HUES64 (cell line): ENCODE measurements at regions not wholly inside any gene's neighbourhood (a gene's known extent, or its start where the extent isn't known, plus 50 kb on each side); places are given as distances from the start of the nearest gene placed in this dataset.

Source experiments
- H3K27ac ChIP-seq: 2 replicates; pipeline ENCODE4 v1.7.0; 2013; ENCODE audit warnings: low read depth, low read length, inconsistent platforms
- H3K27me3 ChIP-seq: 2 replicates; pipeline ENCODE4 v1.6.1; 2013; ENCODE audit warnings: mild to moderate bottlenecking, low read length; ENCODE audit not compliant: insufficient read depth
- H3K36me3 ChIP-seq: 2 replicates; pipeline ENCODE4 v1.6.1; 2013; ENCODE audit warnings: mild to moderate bottlenecking, low read length; ENCODE audit not compliant: insufficient read depth
- H3K4me1 ChIP-seq: 2 replicates; pipeline ENCODE4 v1.6.1; 2013; ENCODE audit warnings: mild to moderate bottlenecking, low read length, moderate library complexity; ENCODE audit not compliant: insufficient read depth
- H3K4me3 ChIP-seq: 2 replicates; pipeline ENCODE4 v1.5.1; 2013; ENCODE audit warnings: mild to moderate bottlenecking, low read length, moderate library complexity
- H3K9ac ChIP-seq: 2 replicates; pipeline ENCODE4 v1.6.1; 2013; ENCODE audit warnings: mild to moderate bottlenecking, low read depth, low read length
- H3K9me3 ChIP-seq: 2 replicates; pipeline ENCODE4 v1.6.1; 2013; ENCODE audit warnings: low read depth, low read length; ENCODE audit not compliant: insufficient read depth
- WGBS: fragments of 150-250, 120-280 bp; methylation state at CpG from one replicate; pipeline ENCODE4 v1.1.7; 2013; ENCODE audit warnings: missing lambda C conversion rate; 5-methylcytosine and 5-hydroxymethylcytosine counted together

- 91% methylated on average over 5 of the region's 5 CpGs for WGBS
- no peak overlapping the region for H3K4me3 ChIP-seq
- H3K27ac ChIP-seq = no peak overlapping the region
- no peaks in the 10 kb centered on the region for H3K27me3 ChIP-seq
- H3K9me3 ChIP-seq = no peaks in the 10 kb centered on the region
- H3K4me1 ChIP-seq = peaks cover 24% of the 10 kb centered on the region
- H3K9ac ChIP-seq = no peak overlapping the region
- H3K36me3 ChIP-seq = no peaks in the 10 kb centered on the region
Observed at GRCh38 chr5:138647261-138647788, 72.1 kb upstream of the HSPA9 start.

GRCh38 chr5:138646671-138647070, 71.5 kb upstream of the HSPA9 start:
- H3K9ac ChIP-seq = no peak overlapping the region
- WGBS = 87% methylated on average over 11 of the region's 11 CpGs
- no peak overlapping the region for H3K27ac ChIP-seq
- peaks cover 25% of the 10 kb centered on the region for H3K4me1 ChIP-seq
- H3K27me3 ChIP-seq = no peaks in the 10 kb centered on the region
- no peaks in the 10 kb centered on the region for H3K9me3 ChIP-seq
- H3K4me3 ChIP-seq = no peak overlapping the region
- no peaks in the 10 kb centered on the region for H3K36me3 ChIP-seq

GRCh38 chr5:138645778-138646575, 70.8 kb upstream of the HSPA9 start:
- 78% methylated on average over 4 of the region's 5 CpGs for WGBS
- no peak overlapping the region for H3K9ac ChIP-seq
- no peak overlapping the region for H3K27ac ChIP-seq
- peaks cover 31% of the 10 kb centered on the region for H3K4me1 ChIP-seq
- no peak overlapping the region for H3K4me3 ChIP-seq
- H3K27me3 ChIP-seq = no peaks in the 10 kb centered on the region
- H3K36me3 ChIP-seq = no peaks in the 10 kb centered on the region
- H3K9me3 ChIP-seq = no peaks in the 10 kb centered on the region

- peaks cover 20% of the 10 kb centered on the region for H3K4me1 ChIP-seq
- H3K36me3 ChIP-seq = no peaks in the 10 kb centered on the region
- 83% methylated on average over 5 of the region's 5 CpGs for WGBS
- no peaks in the 10 kb centered on the region for H3K9me3 ChIP-seq
- H3K4me3 ChIP-seq = no peak overlapping the region
- H3K27ac ChIP-seq = no peak overlapping the region
- H3K27me3 ChIP-seq = no peaks in the 10 kb centered on the region
- no peak overlapping the region for H3K9ac ChIP-seq
Observed at GRCh38 chr5:138643040-138643791, 68.0 kb upstream of the HSPA9 start.

- peaks cover 16% of the 10 kb centered on the region for H3K4me1 ChIP-seq
- no peak overlapping the region for H3K27ac ChIP-seq
- H3K4me3 ChIP-seq = no peak overlapping the region
- WGBS = 49% methylated on average over 18 of the region's 18 CpGs
- no peaks in the 10 kb centered on the region for H3K27me3 ChIP-seq
- no peaks in the 10 kb centered on the region for H3K9me3 ChIP-seq
- no peaks in the 10 kb centered on the region for H3K36me3 ChIP-seq
- H3K9ac ChIP-seq = no peak overlapping the region
Observed at GRCh38 chr5:138641547-138642298, 66.5 kb upstream of the HSPA9 start.

GRCh38 chr5:138640646-138641254, 65.5 kb upstream of the HSPA9 start:
- no peak overlapping the region for H3K9ac ChIP-seq
- no peaks in the 10 kb centered on the region for H3K27me3 ChIP-seq
- WGBS = 74% methylated on average over 6 of the region's 7 CpGs
- no peak overlapping the region for H3K27ac ChIP-seq
- no peaks in the 10 kb centered on the region for H3K36me3 ChIP-seq
- peaks cover 16% of the 10 kb centered on the region for H3K4me1 ChIP-seq
- no peak overlapping the region for H3K4me3 ChIP-seq
- no peaks in the 10 kb centered on the region for H3K9me3 ChIP-seq

- peaks cover 16% of the 10 kb centered on the region for H3K4me1 ChIP-seq
- 89% methylated on average over 5 of the region's 5 CpGs for WGBS
- no peaks in the 10 kb centered on the region for H3K9me3 ChIP-seq
- no peak overlapping the region for H3K9ac ChIP-seq
- no peak overlapping the region for H3K27ac ChIP-seq
- H3K4me3 ChIP-seq = no peak overlapping the region
- no peaks in the 10 kb centered on the region for H3K36me3 ChIP-seq
- no peaks in the 10 kb centered on the region for H3K27me3 ChIP-seq
Observed at GRCh38 chr5:138640138-138640537, 64.9 kb upstream of the HSPA9 start.

- Histone ChIP-seq H3K4me1 (peaks cover 16% of the 10 kb centered on the region), H3K9me3 (no peaks in the 10 kb centered on the region)
- WGBS = 94% methylated on average over 3 of the region's 3 CpGs
Observed at GRCh38 chr5:138639326-138639725, 64.1 kb upstream of the HSPA9 start.

GRCh38 chr5:138637256-138637655, 62.1 kb upstream of the HSPA9 start:
- Histone ChIP-seq H3K9ac (no peak overlapping the region), H3K27me3 (no peaks in the 10 kb centered on the region), H3K9me3 (no peaks in the 10 kb centered on the region), H3K27ac (no peak overlapping the region), H3K4me1 (peaks cover 14% of the 10 kb centered on the region), H3K4me3 (no peak overlapping the region), H3K36me3 (no peaks in the 10 kb centered on the region)
- WGBS = 95% methylated on average over 4 of the region's 4 CpGs

More at GRCh38 chr5:138639326-138639725, 64.1 kb upstream of the HSPA9 start:
- Histone ChIP-seq H3K27ac (no peak overlapping the region), H3K9ac (no peak overlapping the region), H3K27me3 (no peaks in the 10 kb centered on the region), H3K4me3 (no peak overlapping the region), H3K36me3 (no peaks in the 10 kb centered on the region)

- H3K9ac ChIP-seq = no peak overlapping the region
- H3K9me3 ChIP-seq = no peaks in the 10 kb centered on the region
- H3K27ac ChIP-seq = no peak overlapping the region
- H3K36me3 ChIP-seq = no peaks in the 10 kb centered on the region
- H3K27me3 ChIP-seq = no peaks in the 10 kb centered on the region
- 53% methylated on average over 5 of the region's 5 CpGs for WGBS
- no peak overlapping the region for H3K4me3 ChIP-seq
- peaks cover 11% of the 10 kb centered on the region for H3K4me1 ChIP-seq
Observed at GRCh38 chr5:138636398-138636944, 61.3 kb upstream of the HSPA9 start.
